ENCODE measurements at regions not wholly inside any gene's neighbourhood (a gene's known extent, or its start where the extent isn't known, plus 50 kb on each side); places are given as distances from the start of the nearest gene placed in this dataset.

GRCh38 chr7:153030976-153031375, 271.4 kb downstream of the ACTR3B start:
- H2AFZ ChIP-seq (ENCODE audit: low read length): no peak overlapping the region
- no peaks in the 10 kb centered on the region for H3K9me3 ChIP-seq (ENCODE audit: low read depth, low read length)
- no peak for DNase-seq (ENCODE audit: insufficient read length, low spot score, missing footprints)
- no peaks in the 10 kb centered on the region for H4K20me1 ChIP-seq (ENCODE audit: insufficient read depth, low read length)
- no peaks in the 10 kb centered on the region for H3K27me3 ChIP-seq (ENCODE audit: insufficient read depth, low read length)
- no peaks in the 10 kb centered on the region for H3K4me1 ChIP-seq (ENCODE audit: insufficient read depth, low read length)
- TF ChIP-seq CTCF (IDR thresholded peaks at IDR 0.05; ENCODE audit: extremely low read depth, low read depth, low read length): no peak
- no peak overlapping the region for H3K27ac ChIP-seq (ENCODE audit: low read depth, low read length)
- H3K79me2 ChIP-seq (ENCODE audit: insufficient read depth, low read length): no peaks in the 10 kb centered on the region
- H3K4me2 ChIP-seq (ENCODE audit: insufficient read depth, low read length): no peak overlapping the region
- no peak overlapping the region for H3K4me3 ChIP-seq (ENCODE audit: insufficient read depth, low read length)
- no peaks in the 10 kb centered on the region for H3K36me3 ChIP-seq (ENCODE audit: insufficient read depth, low read length)

DNA sequence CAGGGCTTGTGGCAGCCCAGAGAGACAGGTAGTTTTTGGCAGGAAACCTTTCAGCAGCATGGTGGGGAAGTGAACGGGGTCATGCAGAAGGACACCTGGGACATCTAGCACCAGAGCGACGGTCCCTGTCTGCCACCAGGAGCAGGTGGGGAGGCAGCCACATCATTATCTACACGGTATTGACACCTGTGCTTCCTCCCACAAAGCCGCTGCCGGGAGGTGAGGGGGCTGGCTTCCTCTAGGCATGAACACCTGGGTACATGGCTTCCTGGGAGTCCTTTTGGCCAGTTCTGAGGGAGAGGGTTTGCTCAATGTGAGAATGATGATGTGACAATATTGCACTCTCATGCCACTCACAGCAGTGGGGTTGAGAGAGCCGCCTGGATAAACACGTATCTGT, 275.2 kb downstream of the ACTR3B start:
- no peaks in the 10 kb centered on the region for H3K4me1 ChIP-seq (ENCODE audit: insufficient read depth, low read length)
- H3K4me3 ChIP-seq (ENCODE audit: insufficient read depth, low read length): no peak overlapping the region
- no peak for TF ChIP-seq CTCF (IDR thresholded peaks at IDR 0.05; ENCODE audit: extremely low read depth, low read depth, low read length)
- H4K20me1 ChIP-seq (ENCODE audit: insufficient read depth, low read length): no peaks in the 10 kb centered on the region
- H2AFZ ChIP-seq (ENCODE audit: low read length): no peak overlapping the region
- H3K27ac ChIP-seq (ENCODE audit: low read depth, low read length): no peak overlapping the region
- H3K36me3 ChIP-seq (ENCODE audit: insufficient read depth, low read length): no peaks in the 10 kb centered on the region
- H3K27me3 ChIP-seq (ENCODE audit: insufficient read depth, low read length): no peaks in the 10 kb centered on the region
- H3K4me2 ChIP-seq (ENCODE audit: insufficient read depth, low read length): no peak overlapping the region
- DNase-seq (ENCODE audit: insufficient read length, low spot score, missing footprints): no peak
- H3K79me2 ChIP-seq (ENCODE audit: insufficient read depth, low read length): no peaks in the 10 kb centered on the region
- no peaks in the 10 kb centered on the region for H3K9me3 ChIP-seq (ENCODE audit: low read depth, low read length)

- H3K27me3 ChIP-seq (ENCODE audit: insufficient read depth, low read length): no peaks in the 10 kb centered on the region
- TF ChIP-seq CTCF (IDR thresholded peaks at IDR 0.05; ENCODE audit: extremely low read depth, low read depth, low read length): no peak
- no peak overlapping the region for H2AFZ ChIP-seq (ENCODE audit: low read length)
- no peaks in the 10 kb centered on the region for H3K9me3 ChIP-seq (ENCODE audit: low read depth, low read length)
- no peak overlapping the region for H3K4me2 ChIP-seq (ENCODE audit: insufficient read depth, low read length)
- no peaks in the 10 kb centered on the region for H3K4me1 ChIP-seq (ENCODE audit: insufficient read depth, low read length)
- H4K20me1 ChIP-seq (ENCODE audit: insufficient read depth, low read length): no peaks in the 10 kb centered on the region
- no peak overlapping the region for H3K27ac ChIP-seq (ENCODE audit: low read depth, low read length)
- no peaks in the 10 kb centered on the region for H3K36me3 ChIP-seq (ENCODE audit: insufficient read depth, low read length)
- H3K4me3 ChIP-seq (ENCODE audit: insufficient read depth, low read length): no peak overlapping the region
- H3K79me2 ChIP-seq (ENCODE audit: insufficient read depth, low read length): no peaks in the 10 kb centered on the region
- DNase-seq (ENCODE audit: insufficient read length, low spot score, missing footprints): no peak
Observed at GRCh38 chr7:153036396-153037063, 277.0 kb downstream of the ACTR3B start.

GRCh38 chr7:153043440-153043839, 283.9 kb downstream of the ACTR3B start:
- no peak overlapping the region for H2AFZ ChIP-seq (ENCODE audit: low read length)
- H3K4me2 ChIP-seq (ENCODE audit: insufficient read depth, low read length): no peak overlapping the region
- no peaks in the 10 kb centered on the region for H3K79me2 ChIP-seq (ENCODE audit: insufficient read depth, low read length)
- H3K36me3 ChIP-seq (ENCODE audit: insufficient read depth, low read length): no peaks in the 10 kb centered on the region
- H4K20me1 ChIP-seq (ENCODE audit: insufficient read depth, low read length): no peaks in the 10 kb centered on the region
- no peak for DNase-seq (ENCODE audit: insufficient read length, low spot score, missing footprints)
- no peaks in the 10 kb centered on the region for H3K4me1 ChIP-seq (ENCODE audit: insufficient read depth, low read length)
- no peak overlapping the region for H3K4me3 ChIP-seq (ENCODE audit: insufficient read depth, low read length)
- no peak overlapping the region for H3K27ac ChIP-seq (ENCODE audit: low read depth, low read length)
- H3K9me3 ChIP-seq (ENCODE audit: low read depth, low read length): no peaks in the 10 kb centered on the region
- H3K27me3 ChIP-seq (ENCODE audit: insufficient read depth, low read length): no peaks in the 10 kb centered on the region
- no peak for TF ChIP-seq CTCF (IDR thresholded peaks at IDR 0.05; ENCODE audit: extremely low read depth, low read depth, low read length)

Data from osteoblast (primary cell).